ENCODE measurements at regions not wholly inside any gene's neighbourhood (a gene's known extent, or its start where the extent isn't known, plus 50 kb on each side); places are given as distances from the start of the nearest gene placed in this dataset.

DNA sequence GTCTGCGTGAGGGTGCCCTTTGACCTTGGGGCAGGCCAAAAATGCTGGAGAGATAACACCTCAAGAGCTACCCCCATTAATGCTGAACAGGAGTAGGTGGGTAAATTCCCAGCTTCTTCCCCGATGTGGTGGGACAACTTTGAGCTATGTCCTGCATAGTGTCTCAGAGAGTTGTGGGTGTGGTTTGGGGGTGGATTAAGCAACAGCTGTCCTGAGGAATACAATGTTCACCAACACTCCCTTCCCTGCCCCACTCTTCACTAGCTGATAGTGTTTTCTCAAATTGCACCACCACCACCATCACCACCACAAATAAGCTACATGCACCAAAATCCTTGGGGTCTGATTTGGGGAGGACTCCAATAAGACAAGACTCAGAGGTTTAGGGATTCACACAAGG lies 258.4 kb downstream of the HLX start:
- TF ChIP-seq POLR2A (IDR thresholded peaks at IDR 0.05) (no peak), EP300 (IDR thresholded peaks at IDR 0.05) (no peak)
- TF ChIP-seq, protein P1, sequence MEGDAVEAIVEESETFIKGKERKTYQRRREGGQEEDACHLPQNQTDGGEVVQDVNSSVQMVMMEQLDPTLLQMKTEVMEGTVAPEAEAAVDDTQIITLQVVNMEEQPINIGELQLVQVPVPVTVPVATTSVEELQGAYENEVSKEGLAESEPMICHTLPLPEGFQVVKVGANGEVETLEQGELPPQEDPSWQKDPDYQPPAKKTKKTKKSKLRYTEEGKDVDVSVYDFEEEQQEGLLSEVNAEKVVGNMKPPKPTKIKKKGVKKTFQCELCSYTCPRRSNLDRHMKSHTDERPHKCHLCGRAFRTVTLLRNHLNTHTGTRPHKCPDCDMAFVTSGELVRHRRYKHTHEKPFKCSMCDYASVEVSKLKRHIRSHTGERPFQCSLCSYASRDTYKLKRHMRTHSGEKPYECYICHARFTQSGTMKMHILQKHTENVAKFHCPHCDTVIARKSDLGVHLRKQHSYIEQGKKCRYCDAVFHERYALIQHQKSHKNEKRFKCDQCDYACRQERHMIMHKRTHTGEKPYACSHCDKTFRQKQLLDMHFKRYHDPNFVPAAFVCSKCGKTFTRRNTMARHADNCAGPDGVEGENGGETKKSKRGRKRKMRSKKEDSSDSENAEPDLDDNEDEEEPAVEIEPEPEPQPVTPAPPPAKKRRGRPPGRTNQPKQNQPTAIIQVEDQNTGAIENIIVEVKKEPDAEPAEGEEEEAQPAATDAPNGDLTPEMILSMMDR (IDR thresholded peaks at IDR 0.05) = no peak
- intact Hi-C loops (cut with DNase I) = no loop called here
- Histone ChIP-seq H3K27ac (no peak overlapping the region), H3K4me1 (ENCODE audit: insufficient read depth) (no peaks in the 10 kb centered on the region), H3K9me3 (no peaks in the 10 kb centered on the region), H3K4me3 (no peak overlapping the region), H3K27me3 (no peaks in the 10 kb centered on the region), H3K36me3 (no peaks in the 10 kb centered on the region)
- 29 to 52% (median 34%) methylated on average over 2 of the region's 2 CpGs for WGBS, 3 donors
- DNase-seq = no peak

DNA sequence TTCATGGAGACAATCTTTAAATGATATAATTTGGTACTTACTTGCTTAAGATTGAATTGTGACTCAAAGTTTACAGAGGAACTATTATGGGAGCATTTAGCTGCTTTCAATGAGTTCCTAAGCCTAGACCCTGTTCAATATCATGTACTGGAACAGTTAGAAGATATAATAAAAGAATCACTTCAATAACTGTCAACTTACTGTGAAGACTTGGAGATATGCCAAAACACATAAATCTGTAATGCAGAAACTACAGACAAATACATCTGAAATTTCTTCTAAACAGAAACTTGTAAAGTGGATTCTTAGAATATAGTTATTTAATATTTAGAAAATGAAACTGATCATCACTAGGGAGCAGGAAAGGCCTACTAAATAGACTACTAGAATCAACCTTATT lies 259.3 kb downstream of the HLX start:
- Histone ChIP-seq H3K4me1 (ENCODE audit: insufficient read depth) (no peaks in the 10 kb centered on the region), H3K9me3 (no peaks in the 10 kb centered on the region), H3K4me3 (no peak overlapping the region), H3K27me3 (no peaks in the 10 kb centered on the region), H3K36me3 (no peaks in the 10 kb centered on the region), H3K27ac (no peak overlapping the region)
- intact Hi-C loops (cut with DNase I) = no loop called here
- no peak for TF ChIP-seq EP300 (IDR thresholded peaks at IDR 0.05)
- TF ChIP-seq, protein P1 (IDR thresholded peaks at IDR 0.05) = no peak
- no peak for TF ChIP-seq POLR2A (IDR thresholded peaks at IDR 0.05)
- no peak for DNase-seq

DNA sequence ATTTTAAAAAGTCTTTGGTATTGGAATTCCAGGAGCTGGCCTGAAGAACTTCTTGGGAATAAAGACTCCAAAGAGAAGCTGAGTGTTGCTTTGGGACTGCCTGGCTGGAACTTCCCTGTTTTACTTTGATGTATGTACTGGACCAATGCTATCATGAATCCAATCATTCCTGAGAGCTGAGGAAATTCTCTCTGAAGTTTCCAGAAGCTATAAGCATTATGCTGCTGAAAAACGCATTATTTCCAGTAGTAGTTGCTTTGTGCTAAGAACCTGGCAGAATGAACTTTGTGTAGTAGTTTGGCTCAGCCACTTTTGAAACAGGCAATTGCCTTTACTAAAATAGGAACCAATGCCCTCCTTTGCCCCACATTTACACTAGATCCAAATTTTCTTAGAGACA lies 260.7 kb downstream of the HLX start:
- no peaks in the 10 kb centered on the region for H3K36me3 ChIP-seq
- WGBS, 3 donors = 78 to 79% (median 79%) methylated on average over 1 of the region's 1 CpG
- no peaks in the 10 kb centered on the region for H3K4me1 ChIP-seq (ENCODE audit: insufficient read depth)
- no peak overlapping the region for H3K27ac ChIP-seq
- intact Hi-C loops (cut with DNase I) = no loop called here
- no peak for TF ChIP-seq EP300 (IDR thresholded peaks at IDR 0.05)
- no peak for TF ChIP-seq POLR2A (IDR thresholded peaks at IDR 0.05)
- TF ChIP-seq, protein P1 (IDR thresholded peaks at IDR 0.05) = no peak
- H3K27me3 ChIP-seq = no peaks in the 10 kb centered on the region
- H3K4me3 ChIP-seq = no peak overlapping the region
- DNase-seq = no peak
- no peaks in the 10 kb centered on the region for H3K9me3 ChIP-seq

DNA sequence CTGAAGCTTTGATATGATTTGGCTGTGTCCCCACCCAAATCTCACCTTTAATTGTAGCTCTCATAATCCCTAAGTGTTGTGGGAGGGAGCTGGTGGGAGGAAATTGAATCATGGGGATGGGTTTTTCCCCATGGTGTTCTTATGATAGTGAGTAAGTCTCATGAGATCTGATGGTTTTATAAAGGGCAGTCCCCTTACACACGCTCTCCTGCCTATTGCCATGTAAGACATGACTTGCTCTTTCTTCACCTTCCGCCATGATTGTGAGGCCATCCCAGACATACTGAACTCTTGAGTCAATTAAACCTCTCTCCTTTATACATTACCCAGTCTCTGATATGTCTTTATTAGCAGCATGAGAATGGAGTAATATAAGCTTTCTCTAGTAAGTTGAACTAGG lies 261.9 kb downstream of the HLX start:
- H3K4me3 ChIP-seq = no peak overlapping the region
- no peak for DNase-seq
- TF ChIP-seq POLR2A (IDR thresholded peaks at IDR 0.05) (no peak), EP300 (IDR thresholded peaks at IDR 0.05) (no peak)
- TF ChIP-seq, protein P1 (IDR thresholded peaks at IDR 0.05) = no peak
- H3K9me3 ChIP-seq = no peaks in the 10 kb centered on the region
- no peaks in the 10 kb centered on the region for H3K4me1 ChIP-seq (ENCODE audit: insufficient read depth)
- no peaks in the 10 kb centered on the region for H3K36me3 ChIP-seq
- intact Hi-C loops (cut with DNase I) = no loop called here
- no peaks in the 10 kb centered on the region for H3K27me3 ChIP-seq
- WGBS, 3 donors = 84 to 92% (median 88%) methylated on average over 2 of the region's 2 CpGs
- H3K27ac ChIP-seq = no peak overlapping the region
